ENCODE measurements at regions not wholly inside any gene's neighbourhood (a gene's known extent, or its start where the extent isn't known, plus 50 kb on each side); places are given as distances from the start of the nearest gene placed in this dataset.

- DNase-seq: no peak
Measured at GRCh38 chr22:49373289-49373666, 454.4 kb downstream of the BRD1 start.

GRCh38 chr22:49372530-49373288 is 455.0 kb downstream of the BRD1 start:
- no peak for DNase-seq

GRCh38 chr22:49372111-49372529 is 455.6 kb downstream of the BRD1 start:
- DNase-seq: no peak

- DNase-seq: no peak
Measured at GRCh38 chr22:49371325-49372110, 456.2 kb downstream of the BRD1 start.

GRCh38 chr22:49370627-49371301 is 456.9 kb downstream of the BRD1 start:
- DNase-seq: no peak

- no peak for DNase-seq
Measured at GRCh38 chr22:49369726-49370626, 457.7 kb downstream of the BRD1 start.

- DNase-seq: no peak
Measured at GRCh38 chr22:49368976-49369725, 458.5 kb downstream of the BRD1 start.

- no peak for DNase-seq
Measured at GRCh38 chr22:49368221-49368975, 459.3 kb downstream of the BRD1 start.

- no peak for DNase-seq
Measured at GRCh38 chr22:49367041-49367697, 460.5 kb downstream of the BRD1 start.

GRCh38 chr22:49366437-49366836 is 461.2 kb downstream of the BRD1 start:
- DNase-seq: no peak

GRCh38 chr22:49365910-49366309 is 461.8 kb downstream of the BRD1 start:
- no peak for DNase-seq

GRCh38 chr22:49365191-49365837 is 462.4 kb downstream of the BRD1 start:
- no peak for DNase-seq

- DNase-seq: no peak
Measured at GRCh38 chr22:49364398-49364797, 463.3 kb downstream of the BRD1 start.

GRCh38 chr22:49363526-49364230 is 464.0 kb downstream of the BRD1 start:
- DNase-seq: no peak

GRCh38 chr22:49362211-49362839 is 465.3 kb downstream of the BRD1 start:
- DNase-seq: no peak

GRCh38 chr22:49361164-49361563 is 466.5 kb downstream of the BRD1 start:
- no peak for DNase-seq

- no peak for DNase-seq
Measured at GRCh38 chr22:49360746-49361145, 466.9 kb downstream of the BRD1 start.

- DNase-seq: no peak
Measured at GRCh38 chr22:49359076-49359475, 468.6 kb downstream of the BRD1 start.
